GM12874 (cell line): ENCODE measurements at regions not wholly inside any gene's neighbourhood (a gene's known extent, or its start where the extent isn't known, plus 50 kb on each side); places are given as distances from the start of the nearest gene placed in this dataset.

Experiments
- TF ChIP-seq, protein P1 (sequence below): IDR thresholded peaks from 2 replicates; pipeline ENCODE4 v1.5.1; 2011; ENCODE audit warnings: low read depth, mild to moderate bottlenecking, control low read depth, low read length, moderate library complexity; ENCODE audit not compliant: insufficient read depth

DNA sequence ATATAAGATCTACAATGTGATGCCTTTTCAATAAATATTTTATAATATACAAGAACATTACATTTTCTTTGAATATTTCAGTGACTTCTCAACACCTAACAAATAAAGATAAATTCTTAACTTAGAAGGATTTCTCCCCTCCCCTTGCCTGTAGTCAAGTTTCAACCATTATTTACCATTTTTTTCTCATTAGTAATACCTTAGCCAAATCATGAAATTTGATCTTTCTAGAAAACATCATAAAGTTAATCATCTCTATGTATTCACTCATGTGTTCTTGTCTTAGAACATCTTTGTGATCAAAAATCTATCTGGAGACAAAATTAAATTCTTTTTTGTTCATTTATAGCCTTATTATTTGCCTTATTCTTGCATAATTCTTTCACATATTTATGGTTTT lies 1201.8 kb upstream of the EPHA6 start:
- TF ChIP-seq, protein P1, sequence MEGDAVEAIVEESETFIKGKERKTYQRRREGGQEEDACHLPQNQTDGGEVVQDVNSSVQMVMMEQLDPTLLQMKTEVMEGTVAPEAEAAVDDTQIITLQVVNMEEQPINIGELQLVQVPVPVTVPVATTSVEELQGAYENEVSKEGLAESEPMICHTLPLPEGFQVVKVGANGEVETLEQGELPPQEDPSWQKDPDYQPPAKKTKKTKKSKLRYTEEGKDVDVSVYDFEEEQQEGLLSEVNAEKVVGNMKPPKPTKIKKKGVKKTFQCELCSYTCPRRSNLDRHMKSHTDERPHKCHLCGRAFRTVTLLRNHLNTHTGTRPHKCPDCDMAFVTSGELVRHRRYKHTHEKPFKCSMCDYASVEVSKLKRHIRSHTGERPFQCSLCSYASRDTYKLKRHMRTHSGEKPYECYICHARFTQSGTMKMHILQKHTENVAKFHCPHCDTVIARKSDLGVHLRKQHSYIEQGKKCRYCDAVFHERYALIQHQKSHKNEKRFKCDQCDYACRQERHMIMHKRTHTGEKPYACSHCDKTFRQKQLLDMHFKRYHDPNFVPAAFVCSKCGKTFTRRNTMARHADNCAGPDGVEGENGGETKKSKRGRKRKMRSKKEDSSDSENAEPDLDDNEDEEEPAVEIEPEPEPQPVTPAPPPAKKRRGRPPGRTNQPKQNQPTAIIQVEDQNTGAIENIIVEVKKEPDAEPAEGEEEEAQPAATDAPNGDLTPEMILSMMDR, result no peak

DNA sequence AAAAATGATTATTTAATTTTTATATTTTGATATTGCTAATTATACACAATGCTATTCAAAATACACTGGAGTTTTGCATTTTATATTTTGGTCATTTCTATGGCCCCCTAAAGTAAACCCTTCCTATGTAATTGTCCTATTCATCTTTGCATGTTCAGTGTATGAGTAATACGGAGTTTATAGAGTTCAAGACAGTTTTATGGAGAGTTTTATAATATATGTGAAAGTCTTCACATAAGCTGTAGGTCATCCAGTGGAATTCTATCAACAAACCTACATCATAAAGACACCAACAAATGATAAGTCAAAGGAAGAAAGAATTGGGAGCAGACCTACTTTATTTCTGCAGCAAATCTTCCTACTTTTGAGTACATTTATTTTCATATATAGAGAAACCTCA lies 1200.4 kb upstream of the EPHA6 start:
- TF ChIP-seq, protein P1, result no peak

DNA sequence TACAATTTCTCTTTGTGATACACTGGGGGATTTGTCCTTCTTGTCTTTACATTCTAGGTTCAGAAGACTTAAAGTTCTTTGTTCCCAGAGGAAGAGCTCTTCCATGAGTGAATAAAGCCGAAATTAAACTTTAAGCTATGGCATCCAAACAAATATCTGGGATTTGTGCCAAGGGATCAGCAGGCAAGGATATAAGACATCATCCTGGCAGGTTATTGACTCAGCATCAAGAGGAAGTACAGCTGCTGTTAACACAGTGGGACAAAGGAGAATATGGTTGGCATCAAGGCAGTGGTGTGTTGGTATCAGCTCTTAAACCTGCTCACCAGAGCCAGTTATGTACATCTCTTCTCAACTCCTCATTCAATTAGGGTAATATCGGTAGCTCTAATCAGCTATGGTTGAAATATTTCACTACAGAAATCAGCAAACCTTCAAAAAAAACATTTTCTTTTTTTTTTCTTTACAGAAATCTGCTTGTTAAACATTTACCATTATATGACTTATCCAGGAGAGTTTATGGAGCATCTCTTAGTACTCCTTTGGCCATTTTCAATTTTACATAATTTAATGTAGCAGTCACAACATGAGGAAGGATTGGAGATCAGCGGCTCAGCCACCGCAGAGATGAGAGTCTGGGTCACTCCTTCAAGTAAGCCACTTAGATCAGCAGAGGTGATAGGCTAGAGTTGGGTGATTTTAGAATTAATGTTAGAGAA lies 1198.6 kb upstream of the EPHA6 start:
- TF ChIP-seq, protein P1, result no peak

DNA sequence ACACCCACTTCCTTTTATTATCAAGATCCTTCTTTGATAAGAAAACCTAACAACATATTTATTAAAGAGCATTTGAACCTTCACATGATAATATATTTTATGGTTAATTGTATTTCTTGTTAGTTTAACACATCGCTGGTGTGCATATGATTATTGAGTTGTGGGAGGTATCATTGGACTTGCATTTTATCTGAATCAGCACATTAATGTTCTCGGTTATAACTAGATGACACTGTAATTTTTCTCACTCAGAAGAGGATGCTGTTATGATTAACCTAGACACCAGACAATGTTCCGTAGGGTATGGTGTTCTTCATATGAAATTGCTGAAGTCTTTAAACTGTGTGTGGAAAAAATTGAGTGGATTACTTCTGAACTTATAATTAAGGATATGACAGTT lies 1188.3 kb upstream of the EPHA6 start:
- TF ChIP-seq, protein P1, result no peak

DNA sequence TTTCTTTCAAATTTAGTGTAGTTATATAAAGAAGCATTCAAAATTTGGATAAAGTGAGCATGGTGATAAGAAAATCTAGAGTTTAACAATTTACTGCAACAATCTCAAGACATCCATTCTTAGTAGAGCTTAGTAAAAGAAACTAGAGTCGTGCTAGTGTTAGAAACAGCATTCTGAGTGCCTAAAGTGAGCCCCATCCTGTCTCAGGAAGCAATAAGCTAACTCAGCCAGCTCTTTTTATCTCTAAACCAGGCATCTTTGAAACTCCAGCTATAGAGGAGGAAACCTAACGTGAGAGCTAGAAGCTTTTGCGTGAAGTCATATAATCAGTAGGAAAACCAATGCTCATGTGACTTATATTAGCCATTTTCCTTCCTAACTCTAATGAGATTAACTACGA lies 1187.1 kb upstream of the EPHA6 start:
- TF ChIP-seq, protein P1, result no peak

DNA sequence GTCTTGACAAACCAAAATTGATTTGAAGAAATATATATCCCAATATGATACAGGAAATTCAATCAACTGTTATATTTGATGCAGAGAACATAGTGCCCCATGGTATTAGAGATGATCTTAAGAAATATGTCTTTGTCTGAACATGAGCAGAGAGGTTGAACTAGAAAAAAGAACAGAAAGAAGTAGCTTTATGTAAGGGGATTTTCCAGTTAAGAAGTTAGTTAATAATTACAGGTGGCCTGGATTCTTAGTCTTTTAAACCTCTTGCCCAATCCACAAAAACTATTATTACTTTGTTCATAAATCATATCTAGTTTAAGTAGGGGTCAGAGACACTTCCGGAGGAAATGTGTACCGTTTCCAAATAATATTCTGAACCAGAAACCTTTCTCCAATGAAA lies 1186.7 kb upstream of the EPHA6 start:
- TF ChIP-seq, protein P1, result no peak

DNA sequence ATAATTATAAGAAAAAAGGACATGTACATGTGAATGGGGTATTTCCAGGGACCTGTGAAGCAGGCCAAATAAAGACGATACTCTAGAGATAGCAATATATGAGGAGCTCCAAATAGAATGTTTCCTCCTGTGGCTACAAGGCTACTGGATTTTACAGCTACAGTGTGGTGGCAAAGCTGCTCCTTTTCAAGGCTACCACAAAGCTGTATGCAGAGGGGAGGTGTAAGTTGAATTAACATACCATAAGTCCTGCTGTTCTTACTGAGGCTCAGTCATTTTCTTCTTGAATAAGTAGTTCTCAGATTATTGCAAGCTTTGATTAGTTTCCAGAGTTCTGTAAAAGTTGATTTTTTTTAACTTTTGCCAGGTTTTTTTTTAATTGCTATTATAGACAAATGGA lies 1184.6 kb upstream of the EPHA6 start:
- TF ChIP-seq, protein P1, result no peak
